D721Med (cell line): ENCODE measurements at regions not wholly inside any gene's neighbourhood (a gene's known extent, or its start where the extent isn't known, plus 50 kb on each side); places are given as distances from the start of the nearest gene placed in this dataset.

Experiments
- DNase-seq: peaks from one replicate; pipeline ENCODE4 v3.0.0; 2011; ENCODE audit warnings: low spot score; ENCODE audit not compliant: insufficient read length
- FAIRE-seq: peaks from 2 replicates; lab custom pipeline; 2011; peaks lifted over from hg19 to GRCh38; lab: Jason Lieb, UNC
- CTCF ChIP-seq: IDR thresholded peaks from 2 replicates; pipeline ENCODE4 v1.5.1; 2012; ENCODE audit warnings: mild to moderate bottlenecking, control low read depth; ENCODE audit not compliant: insufficient read depth; ENCODE audit errors: missing control alignments

DNA sequence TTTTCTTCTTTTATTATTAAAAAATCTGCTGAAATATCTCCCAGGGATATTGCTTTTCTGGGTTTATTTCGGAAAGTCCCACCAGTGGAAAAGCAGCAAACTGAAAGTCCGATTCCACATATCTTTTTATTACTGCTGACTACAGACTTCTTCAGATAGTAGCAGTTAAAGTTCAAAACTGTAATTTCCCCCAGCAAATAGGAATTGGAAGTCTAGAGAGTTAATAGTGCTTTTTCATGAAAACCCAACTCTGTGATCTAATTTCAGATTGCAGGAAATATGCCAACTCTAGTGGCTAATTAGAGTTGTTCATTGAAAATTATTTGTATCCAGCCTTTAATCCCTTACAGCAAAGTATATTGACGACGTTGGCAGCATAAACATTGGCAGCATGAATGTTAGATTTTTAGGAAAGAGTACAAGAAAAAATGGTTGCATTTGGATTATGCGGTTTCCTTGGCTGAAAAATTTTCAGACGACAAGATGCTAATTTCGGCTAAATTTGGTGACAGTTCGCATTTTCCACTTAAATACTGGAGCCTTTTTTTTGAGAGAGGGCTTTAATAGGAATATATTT lies 472.9 kb upstream of the CBLB start:
- no peak for FAIRE-seq

DNA sequence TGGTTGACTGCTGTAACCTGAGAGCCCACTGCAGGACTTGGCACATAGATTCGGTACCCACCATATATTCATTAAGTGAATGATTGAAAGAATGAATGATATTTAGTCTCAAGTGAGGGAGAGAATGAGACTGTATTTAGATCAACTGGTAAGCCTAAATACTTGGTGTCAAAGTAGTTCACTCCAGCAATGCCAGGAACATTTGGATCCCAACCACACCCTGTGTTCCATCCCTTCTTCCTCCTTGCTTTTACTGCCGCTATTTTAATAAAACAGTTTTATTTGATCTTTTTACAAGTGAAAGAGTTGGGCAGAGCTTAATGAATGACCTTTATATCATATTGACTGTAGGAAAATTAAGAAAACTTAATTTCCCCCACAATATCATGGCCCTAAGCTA lies 473.6 kb upstream of the CBLB start:
- DNase-seq, result no peak
- no peak for TF ChIP-seq CTCF
- FAIRE-seq, result no peak

More for the DNA sequence above, 472.9 kb upstream of the CBLB start:
- DNase-seq, result no peak
- no peak for TF ChIP-seq CTCF

GRCh38 chr3:106343811-106344210 lies 475.0 kb upstream of the CBLB start:
- DNase-seq, result no peak
- no peak for FAIRE-seq
- TF ChIP-seq CTCF, result no peak

GRCh38 chr3:106345353-106346027 lies 476.7 kb upstream of the CBLB start:
- DNase-seq (no peak), FAIRE-seq (no peak)

DNA sequence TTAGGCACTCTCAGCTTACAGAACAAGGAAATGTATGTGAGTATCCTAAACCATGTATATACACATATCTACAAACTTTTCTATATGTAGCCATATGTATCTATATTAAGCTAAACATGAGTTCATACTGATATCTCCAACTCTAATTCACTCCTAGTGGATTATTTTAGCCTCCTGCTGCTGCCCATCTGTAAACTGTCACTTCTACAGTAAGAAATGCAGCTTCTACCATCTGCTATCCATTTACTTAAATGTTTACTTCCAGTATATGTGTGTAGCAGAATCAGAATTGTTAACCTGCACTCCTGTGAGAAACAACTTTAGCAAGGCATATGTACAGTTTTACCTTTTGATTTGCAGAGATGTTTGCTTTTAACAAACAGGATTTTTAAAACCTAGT lies 478.5 kb upstream of the CBLB start:
- no peak for FAIRE-seq
- no peak for DNase-seq
- no peak for TF ChIP-seq CTCF

More at GRCh38 chr3:106345353-106346027, 476.7 kb upstream of the CBLB start:
- no peak for TF ChIP-seq CTCF

- DNase-seq, result no peak
- no peak for FAIRE-seq
- TF ChIP-seq CTCF, result no peak
Observed at GRCh38 chr3:106348139-106348690, 479.4 kb upstream of the CBLB start.
